B cell (primary cell): ENCODE measurements at regions not wholly inside any gene's neighbourhood (a gene's known extent, or its start where the extent isn't known, plus 50 kb on each side); places are given as distances from the start of the nearest gene placed in this dataset.
"Not testable (repeated sequence)": the region's sequence is repeated elsewhere in the genome, so short reads cannot be mapped to it uniquely, and the experiment has no call there.

Source experiments
- ATAC-seq: fragments of 200-7000 bp; cut with Tn5 transposase; one replicate; pipeline ENCODE4 v1.10.0; 2021; ENCODE audit warnings: low read depth, mild to moderate bottlenecking, moderate number of reproducible peaks, moderate library complexity
- CTCF ChIA-PET: fragments of 350-600 bp; sonication (Branson Sonifier 250); formaldehyde crosslinking; loops from one replicate; lab custom pipeline; 2021; ENCODE audit warnings: antibody characterized with exemption, inconsistent platforms; lab: Charles Lee
- POLR2A ChIA-PET: fragments of 350-600 bp; sonication (Branson Sonifier 250); formaldehyde crosslinking; loops from one replicate; lab custom pipeline; 2021; ENCODE audit warnings: antibody characterized with exemption; lab: Charles Lee
- DNase-seq: peaks from one replicate; pipeline ENCODE4 v3.0.0; 2013
- H2AFZ ChIP-seq: 2 replicates; pipeline ENCODE4 v1.6.1; 2012; ENCODE audit warnings: mild to moderate bottlenecking, low read depth, low read length; ENCODE audit not compliant: insufficient read depth, poor library complexity, severe bottlenecking
- H3K27ac ChIP-seq, 2 donors: 1 replicate in 1 of 2; 2 replicates in 1 of 2; pipeline ENCODE4 v1.5.1; 2012 to 2013; ENCODE audit warnings: low read length in 2 of 2, mild to moderate bottlenecking in 2 of 2, moderate library complexity in 1 of 2
- H3K27me3 ChIP-seq, 4 experiments: fragments of 200-600 bp in 1 of 4; sonication (generic) in 1 of 4; replicated peaks in 1 of 4; 1 replicate in 2 of 4; 2 replicates in 2 of 4; pipeline versions ENCODE4 v1.6.1 to v1.7.0; 2013 to 2016; ENCODE audit warnings: low read length in 3 of 4, mild to moderate bottlenecking in 2 of 4, mixed read lengths in 1 of 4, moderate library complexity in 1 of 4; ENCODE audit not compliant: insufficient read depth in 4 of 4, control insufficient read depth in 3 of 4; ENCODE audit errors: control extremely low read depth in 1 of 4
- H3K36me3 ChIP-seq, 2 experiments: replicated peaks in 1 of 2; 1 replicate in 1 of 2; 2 replicates in 1 of 2; pipeline versions ENCODE4 v1.6.1 to v1.7.1; 2013; ENCODE audit warnings: low read length in 1 of 2; ENCODE audit not compliant: insufficient read depth in 2 of 2, control insufficient read depth in 1 of 2; ENCODE audit errors: control extremely low read depth in 1 of 2, extremely low read depth in 1 of 2
- H3K4me1 ChIP-seq, 2 donors: fragments of 200-600 bp in 1 of 2; sonication (generic) in 1 of 2; 1 replicate in 1 of 2; 2 replicates in 1 of 2; pipeline versions ENCODE4 v1.5.1 to v1.6.1; 2013 to 2017; ENCODE audit warnings: low read length in 2 of 2; ENCODE audit not compliant: control insufficient read depth in 2 of 2, insufficient read depth in 2 of 2
- H3K4me2 ChIP-seq: replicated peaks from 2 replicates; pipeline ENCODE3; 2012; ENCODE audit warnings: mild to moderate bottlenecking, low read depth, low read length; ENCODE audit not compliant: poor library complexity, severe bottlenecking
- H3K4me3 ChIP-seq, 5 experiments: fragments of 200-600 bp in 1 of 5; sonication (generic) in 1 of 5; 1 replicate in 3 of 5; 2 replicates in 2 of 5; pipeline versions ENCODE4 v1.5.1 to v1.7.0; 2011 to 2016; ENCODE audit warnings: low read length in 4 of 5, mild to moderate bottlenecking in 4 of 5, low read depth in 2 of 5, control low read depth in 1 of 5, moderate library complexity in 1 of 5; ENCODE audit not compliant: insufficient read depth in 1 of 5; ENCODE audit errors: control extremely low read depth in 1 of 5, extremely low read depth in 1 of 5
- H3K79me2 ChIP-seq: fragments of 200-600 bp; sonication (generic); one replicate; pipeline ENCODE4 v1.6.0; 2016; ENCODE audit warnings: low read length; ENCODE audit not compliant: control insufficient read depth, insufficient read depth
- H3K9ac ChIP-seq: fragments of 200-600 bp; sonication (generic); 2 replicates; pipeline ENCODE4 v1.6.1; 2017; ENCODE audit warnings: mild to moderate bottlenecking, low read length, moderate library complexity
- H3K9me3 ChIP-seq, 3 donors: one replicate each; pipeline versions ENCODE4 v1.6.1 to v1.7.1; 2013; ENCODE audit warnings: low read length in 2 of 3; ENCODE audit not compliant: control insufficient read depth in 2 of 3, insufficient read depth in 1 of 3; ENCODE audit errors: control extremely low read depth in 1 of 3
- H4K20me1 ChIP-seq: 2 replicates; pipeline ENCODE4 v1.6.0; 2012; ENCODE audit warnings: mild to moderate bottlenecking, low read length; ENCODE audit not compliant: insufficient read depth, control insufficient read depth, poor library complexity, severe bottlenecking
- H3K27ac Mint-ChIP-seq: one replicate; pipeline ENCODE4 v1.8.0; 2021; ENCODE audit warnings: mixed read lengths
- H3K27me3 Mint-ChIP-seq: one replicate; pipeline ENCODE4 v1.8.0; 2021; ENCODE audit warnings: mixed read lengths
- H3K4me1 Mint-ChIP-seq: one replicate; pipeline ENCODE4 v1.8.0; 2021; ENCODE audit warnings: mixed read lengths
- H3K4me3 Mint-ChIP-seq: one replicate; pipeline ENCODE4 v1.8.0; 2021; ENCODE audit warnings: mixed read lengths
- H3K9me3 Mint-ChIP-seq: one replicate; pipeline ENCODE4 v1.8.0; 2022; ENCODE audit warnings: mixed read lengths; ENCODE audit not compliant: insufficient read depth
- CTCF ChIP-seq: fragments of 200-600 bp; IDR thresholded peaks from one replicate; pipeline ENCODE4 v1.8.0; 2022; ENCODE audit warnings: antibody characterized with exemption, mild to moderate bottlenecking
- EZH2 ChIP-seq: IDR thresholded peaks from 2 replicates; pipeline ENCODE4 v1.6.1; 2012; ENCODE audit warnings: borderline replicate concordance, low read depth, mild to moderate bottlenecking, moderate library complexity, low read length; ENCODE audit not compliant: insufficient read depth, poor library complexity, severe bottlenecking
- WGBS: methylation state at CpG from one replicate; pipeline ENCODE4 v1.1.5; 2013; ENCODE audit warnings: missing lambda C conversion rate; ENCODE audit not compliant: insufficient coverage; 5-methylcytosine and 5-hydroxymethylcytosine counted together
- intact Hi-C: fragments of 100-400 bp; cut with micrococcal nuclease; formaldehyde crosslinking; loops from one replicate; pipeline ENCODE4 v1.10.0; 2022

GRCh38 chr6:137387096-137387764 lies 107.0 kb downstream of the OLIG3 start:
- ATAC-seq (no peak), DNase-seq (no peak)
- 86% methylated on average over 9 of the region's 10 CpGs for WGBS
- Histone ChIP-seq H3K9me3 (peaks cover 0 to 6% (median 0%) of the 10 kb centered on the region in 3 donors), H3K9ac (no peak overlapping the region), H3K4me2 (no peak overlapping the region), H3K4me1 (peaks cover 29 to 30% of the 10 kb centered on the region in 2 donors), H3K27ac (no peak overlapping the region), H3K27me3 (no peaks in the 10 kb centered on the region), H3K79me2 (no peaks in the 10 kb centered on the region), H4K20me1 (no peaks in the 10 kb centered on the region), H2AFZ (no peak overlapping the region), H3K4me3 (no peak overlapping the region), H3K36me3 (no peaks in the 10 kb centered on the region)
- CTCF ChIA-PET = interaction anchor here (0.7 to 0.9 kb wide), 3 partner anchors 38 to 293 kb away, joined by 3 read pairs; no protein-coding TSS in a partner anchor
- Mint-ChIP-seq H3K4me1 (peaks cover 28% of the 10 kb centered on the region), H3K4me3 (no peak overlapping the region), H3K27me3 (no peaks in the 10 kb centered on the region), H3K9me3 (no peaks in the 10 kb centered on the region), H3K27ac (no peak overlapping the region)
- intact Hi-C loops = no loop called here
- POLR2A ChIA-PET = interaction anchor here (0.7 kb wide), 1 partner anchor 575 kb away, joined by 4 read pairs; no protein-coding TSS in a partner anchor
- no peak for TF ChIP-seq EZH2
- no peak for TF ChIP-seq CTCF

- H3K4me3 ChIP-seq, H3K4me2 ChIP-seq, H3K4me1 ChIP-seq, H3K9ac ChIP-seq, H3K27me3 ChIP-seq, H3K27me3 Mint-ChIP-seq, H3K79me2 ChIP-seq, CTCF ChIA-PET, H3K4me1 Mint-ChIP-seq, H2AFZ ChIP-seq, H3K36me3 ChIP-seq, H3K4me3 Mint-ChIP-seq, H3K27ac ChIP-seq, H3K9me3 ChIP-seq, POLR2A ChIA-PET, DNase-seq, H3K27ac Mint-ChIP-seq, H4K20me1 ChIP-seq, intact Hi-C loops, ATAC-seq, H3K9me3 Mint-ChIP-seq: not testable (repeated sequence)
- WGBS = 98% methylated on average over 5 of the region's 6 CpGs
Measured at GRCh38 chr6:137383287-137383686, 110.9 kb downstream of the OLIG3 start.
